ENCODE measurements at regions not wholly inside any gene's neighbourhood (a gene's known extent, or its start where the extent isn't known, plus 50 kb on each side); places are given as distances from the start of the nearest gene placed in this dataset.
"Not testable (repeated sequence)": the region's sequence is repeated elsewhere in the genome, so short reads cannot be mapped to it uniquely, and the experiment has no call there.

- no peak for DNase-seq (ENCODE audit: low spot score in 2 of 2)
Measured at GRCh38 chr13:90882551-90882950, 464.9 kb upstream of the MIR17HG start.

GRCh38 chr13:90883592-90883991 is 463.9 kb upstream of the MIR17HG start:
- no peak for DNase-seq (ENCODE audit: low spot score in 2 of 2)
- Histone ChIP-seq H3K36me3 (no peaks in the 10 kb centered on the region), H3K4me3 (no peak overlapping the region), H3K27ac (no peak overlapping the region), H3K4me1 (no peaks in the 10 kb centered on the region), H3K27me3 (no peaks in the 10 kb centered on the region), H3K9me3 (no peaks in the 10 kb centered on the region)
- intact Hi-C loops (cut with DNase I), result no loop called here
- TF ChIP-seq CTCF (IDR thresholded peaks at IDR 0.05), result no peak

More at GRCh38 chr13:90882551-90882950, 464.9 kb upstream of the MIR17HG start:
- no peak overlapping the region for H3K4me3 ChIP-seq
- no peak for TF ChIP-seq CTCF (IDR thresholded peaks at IDR 0.05)
- no peaks in the 10 kb centered on the region for H3K4me1 ChIP-seq
- no peaks in the 10 kb centered on the region for H3K27me3 ChIP-seq
- no peaks in the 10 kb centered on the region for H3K9me3 ChIP-seq
- intact Hi-C loops (cut with DNase I), result no loop called here
- H3K27ac ChIP-seq, result no peak overlapping the region
- H3K36me3 ChIP-seq, result no peaks in the 10 kb centered on the region

DNA sequence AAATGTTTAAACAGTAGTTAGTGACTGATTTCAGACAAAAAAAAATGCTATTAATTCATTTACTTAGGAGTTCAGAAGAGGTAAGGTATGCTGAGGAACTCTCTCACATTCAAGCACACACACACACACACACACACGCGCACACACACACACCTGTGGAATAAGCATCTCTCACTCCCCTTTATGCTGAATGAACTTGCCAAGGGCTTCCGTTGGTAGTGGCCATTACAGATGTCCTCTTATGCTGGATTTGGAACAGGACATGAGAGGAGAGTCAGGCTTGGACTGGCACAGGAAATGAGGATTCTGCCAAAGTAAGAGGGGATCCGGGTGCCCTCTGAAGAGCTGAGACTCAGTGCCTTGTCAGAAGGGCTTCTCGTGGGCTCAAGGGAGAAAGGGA is 463.4 kb upstream of the MIR17HG start:
- Histone ChIP-seq H3K36me3 (no peaks in the 10 kb centered on the region), H3K4me1 (no peaks in the 10 kb centered on the region), H3K27me3 (no peaks in the 10 kb centered on the region), H3K4me3 (no peak overlapping the region), H3K9me3 (no peaks in the 10 kb centered on the region), H3K27ac (no peak overlapping the region)
- DNase-seq (ENCODE audit: low spot score in 2 of 2), result no peak
- TF ChIP-seq CTCF (IDR thresholded peaks at IDR 0.05), result no peak
- intact Hi-C loops (cut with DNase I), result no loop called here

- intact Hi-C loops (cut with DNase I), result no loop called here
- Histone ChIP-seq H3K36me3 (no peaks in the 10 kb centered on the region), H3K27me3 (no peaks in the 10 kb centered on the region), H3K27ac (no peak overlapping the region), H3K9me3 (no peaks in the 10 kb centered on the region), H3K4me3 (no peak overlapping the region), H3K4me1 (no peaks in the 10 kb centered on the region)
- TF ChIP-seq CTCF (IDR thresholded peaks at IDR 0.05), result no peak
- DNase-seq (ENCODE audit: low spot score in 2 of 2), result no peak
Measured at GRCh38 chr13:90889906-90890834, 457.3 kb upstream of the MIR17HG start.

- Histone ChIP-seq H3K27me3 (no peaks in the 10 kb centered on the region), H3K9me3 (no peaks in the 10 kb centered on the region), H3K4me3 (no peak overlapping the region), H3K27ac (no peak overlapping the region), H3K4me1 (no peaks in the 10 kb centered on the region), H3K36me3 (no peaks in the 10 kb centered on the region)
- DNase-seq (ENCODE audit: low spot score in 2 of 2), result no peak
- no peak for TF ChIP-seq CTCF (IDR thresholded peaks at IDR 0.05)
- intact Hi-C loops (cut with DNase I), result no loop called here
Measured at GRCh38 chr13:90891329-90891728, 456.2 kb upstream of the MIR17HG start.

- H3K36me3 ChIP-seq; intact Hi-C loops (cut with DNase I); H3K27ac ChIP-seq; H3K4me3 ChIP-seq; H3K9me3 ChIP-seq; DNase-seq (ENCODE audit: low spot score in 2 of 2); H3K27me3 ChIP-seq; H3K4me1 ChIP-seq: not testable (repeated sequence)
Measured at GRCh38 chr13:90893199-90893598, 454.3 kb upstream of the MIR17HG start.
